Right lobe of liver (tissue), 6 donors: ENCODE measurements at regions not wholly inside any gene's neighbourhood (a gene's known extent, or its start where the extent isn't known, plus 50 kb on each side); places are given as distances from the start of the nearest gene placed in this dataset.

ENCODE experiments used
- ATAC-seq, 4 donors: fragments of 200-7000 bp; cut with Tn5 transposase; one replicate each; pipeline ENCODE4 v1.9.1; 2020; ENCODE audit warnings: mild to moderate bottlenecking in 4 of 4, moderate library complexity in 4 of 4
- DNase-seq, 3 donors: peaks; one replicate each; pipeline ENCODE4 v3.0.0-alpha.2; 2020
- H3K27ac ChIP-seq, 3 donors: fragments of 200-600 bp; one replicate each; pipeline ENCODE4 v1.8.0; 2022
- H3K27me3 ChIP-seq, 2 donors: fragments of 200-600 bp; one replicate each; pipeline ENCODE4 v1.8.0; 2022
- H3K36me3 ChIP-seq, 4 donors: fragments of 200-600 bp; sonication (generic) in 1 of 4; one replicate each; pipeline versions ENCODE4 v1.5.1 to v1.8.0; 2017 to 2022; ENCODE audit warnings: control low read depth in 1 of 4
- H3K4me1 ChIP-seq, 4 donors: fragments of 200-600 bp; sonication (generic) in 1 of 4; one replicate each; pipeline versions ENCODE4 v1.5.1 to v1.8.0; 2017 to 2022; ENCODE audit warnings: control low read depth in 1 of 4
- H3K4me3 ChIP-seq, 3 donors: fragments of 200-600 bp; one replicate each; pipeline ENCODE4 v1.8.0; 2022
- H3K9me3 ChIP-seq, 4 donors: fragments of 200-600 bp; sonication (generic) in 1 of 4; one replicate each; pipeline versions ENCODE4 v1.5.1 to v1.8.0; 2017 to 2022; ENCODE audit warnings: control low read depth in 1 of 4
- POLR2A ChIP-seq: fragments of 450-650 bp; IDR thresholded peaks from one replicate; pipeline ENCODE4 v1.6.1; 2017; ENCODE audit warnings: antibody characterized with exemption, mild to moderate bottlenecking
- WGBS: methylation state at CpG from one replicate; pipeline ENCODE4 v1.1.6; 2018; ENCODE audit warnings: low coverage, low lambda C conversion rate; ENCODE audit not compliant: insufficient coverage; ENCODE audit errors: missing lambda C conversion rate; 5-methylcytosine and 5-hydroxymethylcytosine counted together
- intact Hi-C, 2 donors: fragments of 100-400 bp; cut with DNase I; formaldehyde crosslinking; loops; one replicate each; pipeline versions ENCODE4 v1.11.2 to v1.14.1; 2022
- TF ChIP-seq, protein P1 (sequence below), 4 donors: fragments of 200-600 bp in 3 of 4; fragments of 450-650 bp in 1 of 4; IDR thresholded peaks; one replicate each; pipeline versions ENCODE4 v1.5.1 to v1.8.0; 2016 to 2022; ENCODE audit warnings: antibody characterized with exemption in 4 of 4, mild to moderate bottlenecking in 2 of 4
- donor health status: DM: no; HTN: yes; CAD: no.
- donor health status: DM: no; HTN: no; CAD: no.
- donor health status: DM: no; HTN: no; CAD: no.
- donor health status: DM: no; HTN: yes; CAD: no.
- donor health status: DM: no; HTN: yes; CAD: no.

DNA sequence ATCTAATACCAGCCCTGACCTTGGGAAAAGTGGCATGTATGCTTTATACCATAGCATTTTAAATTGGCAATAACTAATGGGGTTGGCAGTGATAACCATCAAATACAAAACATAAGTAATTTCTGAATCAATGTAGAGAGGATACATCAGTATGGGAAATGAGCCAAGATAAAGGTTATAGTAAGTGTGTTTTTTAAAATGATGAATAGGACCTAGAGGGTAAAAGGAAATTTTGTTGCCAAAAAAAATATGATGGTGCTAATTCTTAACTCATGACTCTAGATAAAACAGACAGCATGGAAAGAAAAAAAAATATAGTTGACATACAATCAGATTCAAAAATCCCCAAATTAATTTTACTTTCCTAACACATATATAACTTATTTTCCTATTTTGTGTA lies 75.4 kb upstream of the ROBO1 start:
- Histone ChIP-seq H3K27me3 (no peaks in the 10 kb centered on the region), H3K9me3 (no peaks in the 10 kb centered on the region), H3K4me3 (no peak overlapping the region), H3K36me3 (no peaks in the 10 kb centered on the region), H3K27ac (no peak overlapping the region), H3K4me1 (no peaks in the 10 kb centered on the region)
- intact Hi-C loops = no loop called here
- no peak for ATAC-seq
- TF ChIP-seq POLR2A = no peak
- TF ChIP-seq, protein P1, sequence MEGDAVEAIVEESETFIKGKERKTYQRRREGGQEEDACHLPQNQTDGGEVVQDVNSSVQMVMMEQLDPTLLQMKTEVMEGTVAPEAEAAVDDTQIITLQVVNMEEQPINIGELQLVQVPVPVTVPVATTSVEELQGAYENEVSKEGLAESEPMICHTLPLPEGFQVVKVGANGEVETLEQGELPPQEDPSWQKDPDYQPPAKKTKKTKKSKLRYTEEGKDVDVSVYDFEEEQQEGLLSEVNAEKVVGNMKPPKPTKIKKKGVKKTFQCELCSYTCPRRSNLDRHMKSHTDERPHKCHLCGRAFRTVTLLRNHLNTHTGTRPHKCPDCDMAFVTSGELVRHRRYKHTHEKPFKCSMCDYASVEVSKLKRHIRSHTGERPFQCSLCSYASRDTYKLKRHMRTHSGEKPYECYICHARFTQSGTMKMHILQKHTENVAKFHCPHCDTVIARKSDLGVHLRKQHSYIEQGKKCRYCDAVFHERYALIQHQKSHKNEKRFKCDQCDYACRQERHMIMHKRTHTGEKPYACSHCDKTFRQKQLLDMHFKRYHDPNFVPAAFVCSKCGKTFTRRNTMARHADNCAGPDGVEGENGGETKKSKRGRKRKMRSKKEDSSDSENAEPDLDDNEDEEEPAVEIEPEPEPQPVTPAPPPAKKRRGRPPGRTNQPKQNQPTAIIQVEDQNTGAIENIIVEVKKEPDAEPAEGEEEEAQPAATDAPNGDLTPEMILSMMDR (IDR thresholded peaks at IDR 0.05) = no peak
- DNase-seq = no peak

DNA sequence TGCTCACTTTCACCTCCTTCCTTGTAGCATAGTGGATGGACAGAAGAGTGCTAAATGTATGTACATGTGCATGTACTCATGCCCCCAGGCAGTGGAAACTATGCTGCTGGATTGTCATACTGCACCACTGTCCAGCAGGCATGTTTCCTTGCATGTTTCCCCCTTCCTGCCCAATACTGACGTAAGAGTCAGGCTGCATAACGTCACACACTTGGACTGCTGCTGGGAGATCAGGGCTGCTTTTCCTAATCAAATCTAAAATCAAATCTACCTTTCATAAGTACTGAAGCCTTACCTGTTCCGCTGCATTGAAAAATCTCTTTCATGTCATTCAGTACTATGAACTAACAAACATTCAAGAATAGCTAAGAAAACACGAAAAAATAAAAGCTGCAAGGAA lies 67.9 kb upstream of the ROBO1 start:
- no peak for DNase-seq
- ATAC-seq = no peak
- H3K9me3 ChIP-seq = no peaks in the 10 kb centered on the region
- 56% methylated on average over 4 of the region's 4 CpGs for WGBS
- H3K4me3 ChIP-seq = no peak overlapping the region
- no peaks in the 10 kb centered on the region for H3K4me1 ChIP-seq
- H3K27me3 ChIP-seq = no peaks in the 10 kb centered on the region
- no peaks in the 10 kb centered on the region for H3K36me3 ChIP-seq
- TF ChIP-seq, protein P1 (IDR thresholded peaks at IDR 0.05) = no peak
- no peak for TF ChIP-seq POLR2A
- H3K27ac ChIP-seq = no peak overlapping the region
- intact Hi-C loops = no loop called here

DNA sequence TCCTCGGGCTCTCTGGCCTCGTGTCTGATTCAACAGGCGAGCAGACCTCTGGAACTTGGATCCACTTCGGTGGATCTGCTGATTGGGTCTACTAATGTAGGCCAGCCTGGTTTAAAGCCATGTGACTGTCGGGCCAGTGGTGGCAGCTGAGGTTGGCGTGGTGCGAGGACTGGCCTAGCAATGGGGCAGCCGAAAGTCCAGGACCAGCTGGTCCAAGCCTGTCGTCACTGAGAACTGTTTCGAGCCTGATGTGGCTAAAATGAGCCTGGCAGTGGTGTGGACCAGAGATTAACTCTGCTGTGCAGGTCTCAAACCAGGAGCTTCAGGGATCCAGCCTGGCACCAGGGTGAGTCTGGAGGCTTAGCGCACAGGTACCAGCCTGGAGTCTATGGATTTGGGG lies 56.4 kb upstream of the ROBO1 start:
- DNase-seq (no peak), ATAC-seq (no peak)
- no peak overlapping the region for H3K4me3 ChIP-seq
- WGBS = 40% methylated on average over 5 of the region's 11 CpGs
- no peak for TF ChIP-seq POLR2A
- TF ChIP-seq, protein P1 (IDR thresholded peaks at IDR 0.05) = no peak
- H3K9me3 ChIP-seq = no peaks in the 10 kb centered on the region
- H3K27me3 ChIP-seq = no peaks in the 10 kb centered on the region
- intact Hi-C loops = no loop called here
- H3K36me3 ChIP-seq = no peaks in the 10 kb centered on the region
- no peaks in the 10 kb centered on the region for H3K4me1 ChIP-seq
- no peak overlapping the region for H3K27ac ChIP-seq

DNA sequence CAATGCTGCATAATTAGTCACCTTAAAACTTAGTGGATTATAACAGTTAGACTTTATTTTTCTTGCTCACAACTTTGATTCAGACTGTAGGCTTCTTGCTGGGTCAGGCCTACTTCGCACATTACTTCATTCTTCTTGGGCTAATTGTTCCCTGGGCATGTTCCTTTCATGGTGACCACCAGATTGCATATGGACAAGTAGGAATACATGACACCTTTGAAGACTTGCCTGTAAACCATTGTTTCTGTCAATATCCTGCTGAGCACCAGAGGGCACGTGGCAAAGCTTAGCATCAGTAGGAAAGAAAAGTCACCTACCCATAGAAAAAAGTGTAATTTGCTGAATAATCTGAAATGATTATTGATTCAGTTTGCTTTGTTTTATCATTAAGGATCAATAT lies 54.3 kb upstream of the ROBO1 start:
- DNase-seq (no peak), ATAC-seq (no peak)
- intact Hi-C loops = no loop called here
- Histone ChIP-seq H3K27me3 (no peaks in the 10 kb centered on the region), H3K4me1 (no peaks in the 10 kb centered on the region), H3K27ac (no peak overlapping the region), H3K4me3 (no peak overlapping the region), H3K9me3 (peaks cover 0 to 4% (median 0%) of the 10 kb centered on the region in 4 donors), H3K36me3 (no peaks in the 10 kb centered on the region)
- 40% methylated on average over 2 of the region's 2 CpGs for WGBS
- TF ChIP-seq, protein P1 (IDR thresholded peaks at IDR 0.05) = no peak
- TF ChIP-seq POLR2A = no peak

DNA sequence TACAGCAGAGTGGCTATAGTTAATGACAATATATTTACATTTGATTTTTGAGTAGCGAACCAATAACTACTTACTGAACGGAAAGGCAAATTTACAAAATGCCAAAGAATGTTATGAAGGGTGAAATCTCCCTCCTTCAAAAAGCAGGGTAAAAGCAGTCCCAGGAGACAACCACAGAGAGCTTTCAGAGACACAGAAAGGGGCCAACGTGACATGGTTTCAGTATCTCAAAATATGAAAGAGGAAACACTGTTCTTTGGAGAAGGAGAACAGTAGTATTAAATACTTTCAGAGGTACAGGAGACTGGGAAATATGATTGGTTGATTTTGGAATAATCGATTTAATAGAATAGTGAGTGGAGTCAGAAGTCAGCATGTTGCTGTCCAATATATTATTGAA lies 52.3 kb upstream of the ROBO1 start:
- H3K27me3 ChIP-seq = no peaks in the 10 kb centered on the region
- H3K27ac ChIP-seq = no peak overlapping the region
- TF ChIP-seq, protein P1 (IDR thresholded peaks at IDR 0.05) = no peak
- H3K4me1 ChIP-seq = no peaks in the 10 kb centered on the region
- 27% methylated on average over 4 of the region's 4 CpGs for WGBS
- no peak for DNase-seq
- H3K9me3 ChIP-seq = peaks cover 0 to 7% (median 0%) of the 10 kb centered on the region in 4 donors
- H3K36me3 ChIP-seq = no peaks in the 10 kb centered on the region
- H3K4me3 ChIP-seq = no peak overlapping the region
- no peak for ATAC-seq
- intact Hi-C loops = no loop called here
